ENCODE measurements at regions not wholly inside any gene's neighbourhood (a gene's known extent, or its start where the extent isn't known, plus 50 kb on each side); places are given as distances from the start of the nearest gene placed in this dataset.

GRCh38 chr5:168156170-168156569 is 135.3 kb upstream of the WWC1 start:
- no peak for DNase-seq

DNA sequence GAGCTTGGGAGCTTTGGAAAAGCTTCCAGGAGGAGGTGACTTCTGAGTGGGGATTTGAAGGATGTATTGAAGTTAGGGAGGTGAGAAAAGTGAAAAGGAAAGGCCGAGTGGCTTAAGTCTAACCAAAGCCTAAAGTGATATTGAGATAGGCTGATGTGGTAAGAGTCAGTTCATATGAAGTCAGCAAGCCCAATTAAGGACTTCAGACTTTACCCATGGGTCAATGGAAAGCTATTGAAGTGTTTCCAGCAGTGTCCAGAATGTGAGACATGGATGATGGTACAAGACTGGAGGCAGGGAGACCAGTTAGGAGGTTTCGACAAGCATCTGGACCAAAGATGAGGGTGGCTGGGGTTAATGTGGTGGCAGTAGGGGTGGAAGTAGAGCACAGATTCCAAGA is 134.3 kb upstream of the WWC1 start:
- no peak for DNase-seq

- no peak for DNase-seq
These were observed 132.0 kb upstream of the WWC1 start for GRCh38 chr5:168159425-168159824.

DNA sequence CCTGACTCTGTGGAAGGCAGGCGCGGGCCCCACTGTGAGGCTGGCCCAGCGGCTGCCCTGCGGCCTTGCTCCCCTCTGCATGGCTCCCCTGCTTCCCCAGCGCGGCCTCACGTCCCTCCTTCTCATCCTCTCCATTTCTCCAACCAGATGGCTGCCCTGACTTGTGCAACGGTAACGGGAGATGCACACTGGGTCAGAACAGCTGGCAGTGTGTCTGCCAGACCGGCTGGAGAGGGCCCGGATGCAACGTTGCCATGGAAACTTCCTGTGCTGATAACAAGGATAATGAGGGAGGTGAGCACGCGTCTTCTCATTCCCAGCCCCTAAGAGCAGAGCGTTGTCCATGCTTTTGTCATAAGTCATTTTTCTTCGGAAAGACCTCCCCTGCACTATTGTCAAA is 129.0 kb upstream of the WWC1 start:
- DNase-seq = no peak

DNA sequence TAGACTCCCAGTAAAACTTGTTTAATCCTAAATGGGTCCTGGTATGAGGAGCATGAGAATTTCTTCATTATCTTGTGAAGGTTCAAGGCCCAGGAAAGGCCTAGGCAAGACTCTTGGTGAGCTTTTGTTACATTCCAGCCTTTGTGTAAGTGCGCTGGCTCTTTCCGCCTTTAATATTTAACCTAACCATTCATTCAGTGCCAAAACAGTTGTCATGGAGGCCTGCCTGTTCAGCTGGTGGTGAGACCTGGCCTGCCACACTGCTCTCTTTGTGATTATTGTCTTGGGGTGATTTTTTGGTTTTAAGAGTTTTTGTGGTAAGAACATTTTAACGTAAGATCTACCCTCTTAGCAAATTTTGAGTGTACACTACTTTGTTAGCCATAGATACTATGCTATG is 127.5 kb upstream of the WWC1 start:
- no peak for DNase-seq

- no peak for DNase-seq
These were observed 126.1 kb upstream of the WWC1 start for GRCh38 chr5:168165221-168165914.

- DNase-seq = no peak
These were observed 125.5 kb upstream of the WWC1 start for GRCh38 chr5:168165977-168166376.

- DNase-seq = no peak
These were observed 124.1 kb upstream of the WWC1 start for GRCh38 chr5:168167338-168167737.

DNA sequence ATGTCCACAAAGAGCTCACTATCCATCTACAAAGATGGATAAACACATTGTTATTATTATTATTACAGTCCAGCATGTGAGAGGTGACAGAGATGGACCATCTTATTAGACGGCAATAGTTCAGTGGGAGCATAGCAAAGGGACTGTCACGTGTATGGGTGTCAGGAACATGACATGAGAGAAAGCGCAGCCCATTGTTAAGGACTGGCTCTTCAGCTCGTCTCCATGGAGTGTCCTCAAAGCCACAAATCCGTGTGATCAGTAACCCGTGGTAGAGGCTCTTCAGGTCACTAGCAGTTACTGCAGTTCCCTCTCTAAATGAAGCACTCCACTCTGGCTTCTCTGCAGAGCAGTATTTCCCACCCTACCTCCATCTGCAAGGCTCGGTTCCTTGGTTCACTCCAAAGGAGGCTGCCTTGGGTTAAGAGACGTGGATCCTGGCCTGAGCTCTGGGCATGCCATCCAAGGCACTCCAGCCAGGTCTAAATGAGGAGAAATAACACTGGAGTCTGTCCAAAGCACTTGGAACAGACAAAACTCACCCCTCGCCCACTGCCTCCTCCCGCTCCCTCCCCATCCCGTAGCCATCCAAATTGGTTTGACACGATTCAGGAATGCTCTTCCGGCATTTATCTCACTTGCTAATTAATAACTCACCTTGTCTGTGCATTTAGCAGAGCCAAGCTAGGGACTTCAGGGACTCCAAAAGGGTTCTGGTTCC is 122.3 kb upstream of the WWC1 start:
- no peak for DNase-seq

DNA sequence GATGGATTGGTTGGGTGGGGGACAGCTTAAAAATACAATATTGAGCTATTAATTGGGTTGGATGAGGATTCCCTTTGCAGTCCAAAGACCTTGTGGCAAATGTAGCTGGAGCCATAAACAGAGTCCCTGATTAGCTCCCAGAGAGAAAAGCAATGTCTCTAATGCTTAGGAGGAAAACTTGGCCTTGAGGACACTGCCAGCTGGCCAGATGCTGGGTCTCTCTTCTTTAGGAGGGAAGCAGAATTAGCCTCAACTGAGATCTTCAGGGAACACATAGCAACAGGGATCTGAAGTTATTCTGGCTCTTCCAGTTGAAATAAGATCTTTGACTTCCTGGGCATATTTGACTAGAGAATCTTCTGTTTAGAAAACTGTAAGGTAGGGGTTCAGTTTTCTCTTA is 121.7 kb upstream of the WWC1 start:
- no peak for DNase-seq

- no peak for DNase-seq
These were observed 119.3 kb upstream of the WWC1 start for GRCh38 chr5:168171901-168172759.

DNA sequence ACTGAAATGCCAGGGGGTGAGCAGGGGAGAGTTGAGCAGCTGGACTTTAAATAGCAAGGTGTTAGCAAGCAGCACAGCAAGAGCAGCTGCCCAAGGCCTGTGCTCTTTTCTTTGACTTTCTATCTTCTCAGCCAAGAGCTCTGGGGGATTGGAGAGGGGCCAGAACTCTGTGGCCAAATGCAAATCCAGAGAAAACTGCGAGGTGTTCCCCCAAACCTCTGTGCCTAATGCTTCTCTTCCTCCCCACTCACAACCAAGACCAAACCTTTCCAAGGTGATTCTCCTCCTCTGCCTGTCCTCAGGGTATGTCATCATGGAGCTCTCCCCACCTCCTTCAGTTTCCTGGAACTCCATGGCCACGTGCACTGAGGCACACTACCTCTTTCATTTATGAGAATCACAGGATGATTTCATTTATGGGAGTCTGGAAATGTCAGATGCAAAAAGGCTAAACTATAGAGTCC is 118.7 kb upstream of the WWC1 start:
- no peak for DNase-seq

DNA sequence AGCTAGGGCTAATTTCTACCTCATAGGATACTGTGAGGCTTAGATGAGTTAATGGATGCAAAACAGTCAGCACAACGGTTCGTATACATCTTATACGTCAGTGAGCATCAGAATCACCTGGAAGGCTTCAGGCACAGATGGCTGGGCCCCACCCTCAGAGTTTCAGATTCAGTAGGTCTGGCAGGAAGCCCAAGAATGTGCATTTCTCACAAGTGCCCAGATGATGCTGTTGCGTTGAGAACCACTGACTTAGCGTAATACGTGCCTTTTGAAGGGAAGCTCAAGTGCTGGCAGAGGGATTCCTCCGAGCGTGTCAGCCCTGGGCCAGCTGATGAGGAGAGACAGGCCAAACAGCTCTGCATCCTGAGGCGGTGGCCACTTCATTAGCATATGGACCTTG is 117.1 kb upstream of the WWC1 start:
- no peak for DNase-seq

GRCh38 chr5:168176251-168176650 is 115.2 kb upstream of the WWC1 start:
- no peak for DNase-seq

GRCh38 chr5:168176941-168177340 is 114.5 kb upstream of the WWC1 start:
- no peak for DNase-seq

GRCh38 chr5:168177831-168178450 is 113.5 kb upstream of the WWC1 start:
- DNase-seq = no peak

DNA sequence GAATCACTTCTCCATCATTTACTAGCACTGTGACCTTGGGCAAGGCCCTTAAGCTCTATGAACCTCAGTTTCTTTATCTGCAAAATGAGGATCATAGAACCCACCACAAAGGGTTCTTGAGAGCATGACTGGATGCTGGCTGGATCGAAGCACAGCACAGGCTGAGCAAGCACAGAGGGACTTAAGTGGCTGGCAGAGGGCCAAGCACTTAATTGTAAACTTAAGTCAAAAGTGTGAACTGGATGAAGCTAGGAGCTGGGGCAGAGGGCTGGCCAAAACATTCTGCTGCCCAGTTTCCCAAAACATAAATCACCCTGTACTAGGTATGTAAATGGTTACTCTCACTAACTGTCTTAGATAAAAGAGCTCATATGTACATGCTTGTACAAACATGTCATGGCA is 112.3 kb upstream of the WWC1 start:
- no peak for DNase-seq

- DNase-seq = no peak
These were observed 109.2 kb upstream of the WWC1 start for GRCh38 chr5:168182269-168182668.

- DNase-seq = no peak
These were observed 107.3 kb upstream of the WWC1 start for GRCh38 chr5:168184103-168184502.

DNA sequence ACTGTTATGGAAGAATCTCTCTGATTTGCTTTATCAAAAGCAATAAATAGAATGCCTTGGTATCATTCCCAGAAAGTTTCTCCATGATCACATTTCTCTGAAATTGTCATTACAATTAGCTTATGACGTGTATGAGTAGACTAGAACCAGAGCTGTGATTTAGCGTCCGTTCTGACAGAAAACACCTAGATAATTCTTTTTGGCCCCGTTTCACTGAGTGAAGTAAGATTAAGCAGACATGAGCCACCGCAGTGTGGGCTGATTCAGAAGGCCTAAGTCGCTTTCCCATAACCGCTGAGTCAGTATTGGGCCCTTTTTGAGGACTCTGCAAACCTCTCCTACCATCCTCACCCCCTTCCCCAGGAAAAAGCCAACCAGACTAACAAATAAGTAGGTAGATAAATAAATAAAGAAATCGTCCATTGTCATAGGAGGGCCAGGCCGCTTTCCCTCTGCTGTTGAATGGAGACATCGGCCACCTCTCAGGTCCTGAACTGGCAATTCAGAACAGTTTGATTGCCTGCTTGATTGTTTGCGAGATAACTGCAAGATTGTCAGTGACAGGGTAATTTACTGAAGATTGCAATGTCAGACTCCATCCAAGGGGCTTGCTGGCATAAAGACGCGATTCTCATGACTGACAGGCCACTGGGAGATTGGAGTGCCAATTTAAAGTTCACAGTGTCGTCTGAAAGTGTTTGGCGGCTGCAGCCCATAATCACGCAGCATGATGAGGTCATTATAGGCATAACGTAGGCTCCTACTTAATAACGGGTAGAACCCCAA is 105.0 kb upstream of the WWC1 start:
- DNase-seq = no peak

GRCh38 chr5:168187614-168188013 is 103.8 kb upstream of the WWC1 start:
- DNase-seq = no peak

GRCh38 chr5:168188182-168188581 is 103.3 kb upstream of the WWC1 start:
- DNase-seq = no peak
